ENCODE measurements at regions not wholly inside any gene's neighbourhood (a gene's known extent, or its start where the extent isn't known, plus 50 kb on each side); places are given as distances from the start of the nearest gene placed in this dataset.
"Not testable (repeated sequence)": the region's sequence is repeated elsewhere in the genome, so short reads cannot be mapped to it uniquely, and the experiment has no call there.

DNA sequence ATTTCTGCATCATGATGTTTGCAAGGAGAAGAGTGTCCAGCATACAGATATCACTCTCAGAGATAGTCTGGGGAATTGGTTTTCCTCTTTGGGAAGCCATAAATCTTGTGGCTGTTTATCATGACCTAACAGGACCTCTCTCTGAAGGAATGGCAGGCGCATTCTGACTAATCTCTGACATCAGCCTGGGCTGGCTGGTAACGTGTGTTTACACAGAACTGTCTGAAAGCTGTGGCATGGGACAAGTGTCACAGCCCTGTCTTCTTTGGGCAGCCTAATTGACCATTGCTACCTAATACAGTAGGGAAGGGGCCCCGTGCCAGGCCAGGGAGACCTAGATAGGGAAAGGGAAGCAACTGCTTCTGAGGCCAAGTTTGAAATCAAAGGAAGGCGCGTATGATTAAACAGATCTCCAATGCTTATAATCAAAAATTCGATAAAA, 73.9 kb upstream of the CABCOCO1 start:
- Histone ChIP-seq H3K36me3 (no peaks in the 10 kb centered on the region), H3K4me3 (no peak overlapping the region), H3K4me1 (no peaks in the 10 kb centered on the region), H3K9me3 (no peaks in the 10 kb centered on the region), H3K27ac (no peak overlapping the region), H3K27me3 (no peaks in the 10 kb centered on the region)
- TF ChIP-seq EP300 (IDR thresholded peaks at IDR 0.05) (no peak), POLR2A (IDR thresholded peaks at IDR 0.05) (no peak)
- TF ChIP-seq, protein P1, sequence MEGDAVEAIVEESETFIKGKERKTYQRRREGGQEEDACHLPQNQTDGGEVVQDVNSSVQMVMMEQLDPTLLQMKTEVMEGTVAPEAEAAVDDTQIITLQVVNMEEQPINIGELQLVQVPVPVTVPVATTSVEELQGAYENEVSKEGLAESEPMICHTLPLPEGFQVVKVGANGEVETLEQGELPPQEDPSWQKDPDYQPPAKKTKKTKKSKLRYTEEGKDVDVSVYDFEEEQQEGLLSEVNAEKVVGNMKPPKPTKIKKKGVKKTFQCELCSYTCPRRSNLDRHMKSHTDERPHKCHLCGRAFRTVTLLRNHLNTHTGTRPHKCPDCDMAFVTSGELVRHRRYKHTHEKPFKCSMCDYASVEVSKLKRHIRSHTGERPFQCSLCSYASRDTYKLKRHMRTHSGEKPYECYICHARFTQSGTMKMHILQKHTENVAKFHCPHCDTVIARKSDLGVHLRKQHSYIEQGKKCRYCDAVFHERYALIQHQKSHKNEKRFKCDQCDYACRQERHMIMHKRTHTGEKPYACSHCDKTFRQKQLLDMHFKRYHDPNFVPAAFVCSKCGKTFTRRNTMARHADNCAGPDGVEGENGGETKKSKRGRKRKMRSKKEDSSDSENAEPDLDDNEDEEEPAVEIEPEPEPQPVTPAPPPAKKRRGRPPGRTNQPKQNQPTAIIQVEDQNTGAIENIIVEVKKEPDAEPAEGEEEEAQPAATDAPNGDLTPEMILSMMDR (IDR thresholded peaks at IDR 0.05), result no peak
- WGBS, 2 donors, result 69 to 79% methylated on average over 6 of the region's 6 CpGs
- DNase-seq (ENCODE audit: low spot score in 2 of 2), result no peak

DNA sequence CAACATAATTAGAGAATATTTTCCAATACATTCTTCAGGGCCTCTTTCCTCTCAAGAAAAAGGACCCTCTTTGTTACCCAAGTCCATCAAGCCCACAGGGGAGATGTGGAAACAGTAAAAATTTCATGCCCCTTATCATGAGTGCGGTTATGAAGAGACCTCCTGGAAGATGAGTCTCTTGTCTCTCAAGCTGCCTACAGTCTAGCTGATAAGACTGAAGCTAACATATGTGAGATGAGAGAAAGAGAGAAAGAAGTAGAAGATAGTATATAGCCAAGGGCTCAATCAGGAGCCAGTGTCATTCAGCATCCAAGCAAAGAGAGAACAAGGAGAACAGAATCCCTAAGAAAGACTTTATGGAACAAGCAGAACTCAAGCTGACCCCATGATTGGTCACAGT, 75.9 kb upstream of the CABCOCO1 start:
- no peaks in the 10 kb centered on the region for H3K9me3 ChIP-seq
- DNase-seq (ENCODE audit: low spot score in 2 of 2), result no peak
- TF ChIP-seq, protein P1 (IDR thresholded peaks at IDR 0.05), result no peak
- TF ChIP-seq POLR2A (IDR thresholded peaks at IDR 0.05) (no peak), EP300 (IDR thresholded peaks at IDR 0.05) (no peak)
- H3K4me1 ChIP-seq, result no peaks in the 10 kb centered on the region
- no peak overlapping the region for H3K4me3 ChIP-seq
- no peaks in the 10 kb centered on the region for H3K27me3 ChIP-seq
- no peak overlapping the region for H3K27ac ChIP-seq
- H3K36me3 ChIP-seq, result no peaks in the 10 kb centered on the region
- 80 to 85% methylated on average over 1 of the region's 1 CpG for WGBS, 2 donors

DNA sequence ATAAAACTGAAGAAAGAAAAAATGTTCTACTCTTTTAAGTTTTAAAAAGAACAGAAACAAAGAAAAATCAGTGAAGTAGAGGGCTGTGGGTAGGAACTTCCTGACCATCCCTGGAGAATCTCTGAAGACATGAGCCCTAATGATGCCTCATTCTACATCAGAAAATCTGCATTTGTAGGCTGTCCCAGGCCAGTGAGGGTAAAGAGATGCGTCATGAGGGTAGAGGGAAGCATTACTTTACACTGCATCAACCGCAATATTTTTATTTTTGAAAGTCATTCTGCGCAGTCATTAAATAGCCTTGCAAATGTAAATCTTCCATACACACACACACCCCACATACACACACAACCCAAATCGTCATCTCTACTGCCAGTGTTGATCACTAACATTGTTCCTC, 82.1 kb upstream of the CABCOCO1 start:
- H3K36me3 ChIP-seq, result no peaks in the 10 kb centered on the region
- 86 to 94% methylated on average over 4 of the region's 4 CpGs for WGBS, 2 donors
- no peaks in the 10 kb centered on the region for H3K4me1 ChIP-seq
- H3K27me3 ChIP-seq, result no peaks in the 10 kb centered on the region
- H3K9me3 ChIP-seq, result no peaks in the 10 kb centered on the region
- H3K4me3 ChIP-seq, result no peak overlapping the region
- TF ChIP-seq EP300 (IDR thresholded peaks at IDR 0.05) (no peak), POLR2A (IDR thresholded peaks at IDR 0.05) (no peak)
- TF ChIP-seq, protein P1 (IDR thresholded peaks at IDR 0.05), result no peak
- no peak overlapping the region for H3K27ac ChIP-seq
- no peak for DNase-seq (ENCODE audit: low spot score in 2 of 2)

DNA sequence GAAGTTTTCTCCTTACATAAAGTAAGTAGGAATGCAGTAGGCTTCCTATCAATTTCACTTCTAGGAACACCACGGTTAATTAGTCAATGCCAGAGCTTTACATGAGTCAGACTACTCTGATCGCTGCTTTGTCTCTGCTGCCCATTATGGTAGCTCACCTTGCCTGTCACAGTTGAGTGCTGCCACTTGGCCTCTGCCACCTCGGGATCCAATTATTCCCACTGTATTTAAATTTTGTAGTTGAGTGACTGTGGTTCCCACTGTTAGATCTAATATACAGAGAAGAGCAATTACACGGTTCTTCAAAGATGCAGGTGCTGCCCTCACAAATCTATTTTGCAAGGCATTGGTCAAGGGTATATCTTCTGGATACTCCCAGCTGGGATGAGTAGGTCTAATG, 92.5 kb upstream of the CABCOCO1 start:
- not testable (repeated sequence) for H3K36me3 ChIP-seq; H3K27me3 ChIP-seq; H3K4me1 ChIP-seq; DNase-seq (ENCODE audit: low spot score in 2 of 2); H3K27ac ChIP-seq; H3K4me3 ChIP-seq
- peaks cover 0 to 24% (median 0%) of the 10 kb centered on the region in 4 donors for H3K9me3 ChIP-seq
- 72 to 92% methylated on average over 4 of the region's 4 CpGs for WGBS, 2 donors

DNA sequence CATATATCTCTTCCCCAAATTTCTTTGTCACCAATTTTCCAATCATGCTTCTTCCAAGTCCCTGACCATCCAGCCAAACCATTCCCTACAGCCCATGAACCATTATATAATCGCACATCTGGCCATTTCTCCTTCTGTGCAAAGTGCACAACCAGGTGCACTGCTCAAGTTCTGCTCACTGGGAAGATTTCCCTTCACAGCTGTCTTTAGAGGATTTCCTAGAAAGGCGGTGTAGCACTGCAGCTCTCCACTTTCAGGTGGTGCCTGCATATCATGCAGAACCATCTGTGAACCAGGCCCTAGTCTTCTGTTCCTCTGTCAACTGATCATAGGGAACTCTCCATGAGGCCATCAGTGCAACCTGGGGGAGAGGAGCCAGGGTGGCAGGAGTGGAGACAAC, 95.0 kb upstream of the CABCOCO1 start:
- DNase-seq (ENCODE audit: low spot score in 2 of 2), result no peak
- no peaks in the 10 kb centered on the region for H3K4me1 ChIP-seq
- peaks cover 0 to 24% (median 0%) of the 10 kb centered on the region in 4 donors for H3K9me3 ChIP-seq
- TF ChIP-seq, protein P1 (IDR thresholded peaks at IDR 0.05), result no peak
- H3K4me3 ChIP-seq, result no peak overlapping the region
- H3K27me3 ChIP-seq, result no peaks in the 10 kb centered on the region
- no peak overlapping the region for H3K27ac ChIP-seq
- 93% methylated on average over 2 of the region's 2 CpGs for WGBS, 2 donors
- H3K36me3 ChIP-seq, result no peaks in the 10 kb centered on the region
